ENCODE measurements at regions not wholly inside any gene's neighbourhood (a gene's known extent, or its start where the extent isn't known, plus 50 kb on each side); places are given as distances from the start of the nearest gene placed in this dataset.

DNA sequence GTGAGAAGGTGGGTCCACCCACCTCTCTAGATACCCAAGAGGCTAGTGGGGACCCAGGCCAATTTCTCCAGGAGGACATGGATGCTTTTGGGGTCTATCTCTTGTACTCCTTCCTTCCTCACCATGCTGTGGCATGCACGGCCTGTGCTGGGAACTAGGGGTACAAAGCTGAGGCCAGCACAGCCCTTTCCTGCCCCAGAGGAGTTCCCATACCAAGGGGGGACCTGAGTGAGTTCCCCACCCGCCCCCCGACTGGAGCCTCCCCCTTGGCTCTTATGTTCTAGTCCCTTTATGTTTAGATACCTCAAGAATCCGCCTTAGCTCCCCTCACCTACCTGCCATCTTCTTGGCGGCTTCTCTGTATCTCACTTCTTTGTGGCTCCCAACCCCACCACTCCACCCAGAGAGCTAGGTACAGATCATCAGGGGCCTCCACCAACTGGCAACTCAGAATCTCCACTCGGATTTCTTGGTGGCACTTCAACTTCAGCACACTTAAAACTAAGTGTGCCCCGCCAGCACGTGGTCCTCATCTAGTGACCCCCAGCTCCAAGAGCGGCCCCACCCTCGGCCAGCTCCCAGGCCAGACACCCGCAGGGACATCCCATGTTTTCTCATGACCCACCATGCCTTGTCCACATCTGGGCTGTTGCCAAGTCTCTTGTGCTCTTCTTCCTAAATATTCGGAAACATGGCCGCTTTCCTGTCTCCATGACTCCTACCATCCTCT lies 115.2 kb upstream of the RTL1 start:
- Histone ChIP-seq H3K27ac (ENCODE audit: low read depth, low read length) (no peak overlapping the region), H3K4me3 (replicated peaks in 1 of 2; ENCODE audit: low read depth in 1 of 2, low read length in 2 of 2) (no peak overlapping the region), H3K9me3 (ENCODE audit: control insufficient read depth in 1 of 2, insufficient read depth in 1 of 2, low read depth in 1 of 2, low read length in 2 of 2) (no peaks in the 10 kb centered on the region), H3K9me2 (ENCODE audit: insufficient read depth) (no peaks in the 10 kb centered on the region), H3K9ac (ENCODE audit: low read length) (no peak overlapping the region), H3K4me1 (ENCODE audit: control insufficient read depth in 1 of 2, insufficient read depth in 2 of 2, low read length in 2 of 2) (no peaks in the 10 kb centered on the region), H2AFZ (ENCODE audit: low read depth, low read length, poor library complexity, severe bottlenecking) (no peak overlapping the region), H3K79me2 (ENCODE audit: insufficient read depth, low read length) (no peaks in the 10 kb centered on the region), H3K36me3 (ENCODE audit: control insufficient read depth in 1 of 2, insufficient read depth in 2 of 2, low read length in 2 of 2) (no peaks in the 10 kb centered on the region), H3K27me3 (ENCODE audit: insufficient read depth, low read length) (no peaks in the 10 kb centered on the region), H3K4me2 (ENCODE audit: low read length) (no peak overlapping the region), H4K20me1 (ENCODE audit: insufficient read depth) (no peaks in the 10 kb centered on the region)
- ChIA-PET RAD21 (ENCODE audit: low non-redundant PET in 1 of 2, low total read pairs in 2 of 2, uncharacterized antibody in 2 of 2, unreplicated experiment in 2 of 2) (no interaction called here), CTCF (no interaction called here), POLR2A (no interaction called here)
- intact Hi-C loops (cut with micrococcal nuclease): no loop called here
- no peak for ATAC-seq
- TF ChIP-seq MAX (IDR thresholded peaks at IDR 0.05) (no peak), RAD21 (IDR thresholded peaks at IDR 0.05; ENCODE audit: low read depth) (no peak), CEBPB (IDR thresholded peaks at IDR 0.05; ENCODE audit: low read depth) (no peak), ZNF274 (IDR thresholded peaks at IDR 0.05; ENCODE audit: low read depth, low read length) (no peak), EZH2phosphoT487 (IDR thresholded peaks at IDR 0.05; ENCODE audit: borderline replicate concordance) (no peak), TCF7L2 (IDR thresholded peaks at IDR 0.05; ENCODE audit: borderline replicate concordance, extremely low read depth, insufficient read depth, insufficient read length) (no peak), ZFX (IDR thresholded peaks at IDR 0.05) (no peak), CBX3 (IDR thresholded peaks at IDR 0.05; ENCODE audit: low read depth) (no peak)
- DNase-seq (ENCODE audit: low read depth, low spot score): no peak
- BruUV-seq (replicated peaks): no TSS peak

GRCh38 chr14:101019541-101019940 lies 116.0 kb upstream of the RTL1 start:
- RAD21 ChIA-PET (ENCODE audit: low non-redundant PET in 1 of 2, low total read pairs in 2 of 2, uncharacterized antibody in 2 of 2, unreplicated experiment in 2 of 2): no interaction called here
- no peak overlapping the region for H3K27ac ChIP-seq (ENCODE audit: low read depth, low read length)
- H3K4me1 ChIP-seq (ENCODE audit: control insufficient read depth in 1 of 2, insufficient read depth in 2 of 2, low read length in 2 of 2): no peaks in the 10 kb centered on the region
- POLR2A ChIA-PET: no interaction called here
- intact Hi-C loops (cut with micrococcal nuclease): no loop called here
- no peaks in the 10 kb centered on the region for H3K9me2 ChIP-seq (ENCODE audit: insufficient read depth)
- no peaks in the 10 kb centered on the region for H3K79me2 ChIP-seq (ENCODE audit: insufficient read depth, low read length)
- H3K4me3 ChIP-seq (replicated peaks in 1 of 2; ENCODE audit: low read depth in 1 of 2, low read length in 2 of 2): no peak overlapping the region
- ATAC-seq: peak; percentile 61; the same call in 1 of the 2 replicates
- no peak overlapping the region for H2AFZ ChIP-seq (ENCODE audit: low read depth, low read length, poor library complexity, severe bottlenecking)
- BruUV-seq (replicated peaks): no TSS peak
- no peak overlapping the region for H3K4me2 ChIP-seq (ENCODE audit: low read length)
- no peaks in the 10 kb centered on the region for H3K36me3 ChIP-seq (ENCODE audit: control insufficient read depth in 1 of 2, insufficient read depth in 2 of 2, low read length in 2 of 2)
- H3K9me3 ChIP-seq (ENCODE audit: control insufficient read depth in 1 of 2, insufficient read depth in 1 of 2, low read depth in 1 of 2, low read length in 2 of 2): no peaks in the 10 kb centered on the region
- DNase-seq (ENCODE audit: low read depth, low spot score): no peak
- H3K27me3 ChIP-seq (ENCODE audit: insufficient read depth, low read length): no peaks in the 10 kb centered on the region
- H3K9ac ChIP-seq (ENCODE audit: low read length): no peak overlapping the region
- no peaks in the 10 kb centered on the region for H4K20me1 ChIP-seq (ENCODE audit: insufficient read depth)
- CTCF ChIA-PET: no interaction called here
- TF ChIP-seq RAD21 (IDR thresholded peaks at IDR 0.05; ENCODE audit: low read depth) (no peak), EZH2phosphoT487 (IDR thresholded peaks at IDR 0.05; ENCODE audit: borderline replicate concordance) (no peak), TCF7L2 (IDR thresholded peaks at IDR 0.05; ENCODE audit: borderline replicate concordance, extremely low read depth, insufficient read depth, insufficient read length) (no peak), ZFX (IDR thresholded peaks at IDR 0.05) (no peak), ELF1 (IDR thresholded peaks at IDR 0.05; ENCODE audit: borderline replicate concordance, low read depth) (no peak), JUND (IDR thresholded peaks at IDR 0.05) (no peak), SP1 (IDR thresholded peaks at IDR 0.05; ENCODE audit: low read depth) (no peak), CTCF (IDR thresholded peaks at IDR 0.05 in 2 of 3, conservative IDR thresholded peaks at IDR 0.05 in 1 of 3; ENCODE audit: borderline replicate concordance in 1 of 3, insufficient read depth in 1 of 3, low read depth in 2 of 3, low read length in 2 of 3) (no peak), CEBPB (IDR thresholded peaks at IDR 0.05; ENCODE audit: low read depth) (no peak), POLR2A (IDR thresholded peaks at IDR 0.05; ENCODE audit: borderline replicate concordance, extremely low read depth, insufficient read depth, insufficient read length) (no peak), YY1 (IDR thresholded peaks at IDR 0.05; ENCODE audit: extremely low read depth, insufficient replicate concordance, low read depth, low read length) (no peak)
- TF ChIP-seq, protein P1, sequence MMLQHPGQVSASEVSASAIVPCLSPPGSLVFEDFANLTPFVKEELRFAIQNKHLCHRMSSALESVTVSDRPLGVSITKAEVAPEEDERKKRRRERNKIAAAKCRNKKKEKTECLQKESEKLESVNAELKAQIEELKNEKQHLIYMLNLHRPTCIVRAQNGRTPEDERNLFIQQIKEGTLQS (IDR thresholded peaks at IDR 0.05): no peak
